HFFc6 (cell line): ENCODE measurements at regions not wholly inside any gene's neighbourhood (a gene's known extent, or its start where the extent isn't known, plus 50 kb on each side); places are given as distances from the start of the nearest gene placed in this dataset.

Source experiments
- DNase-seq: peaks from one replicate; pipeline ENCODE4 v3.0.0-alpha.2; 2018
- H3K27ac Mint-ChIP-seq: 2 replicates; pipeline ENCODE4 v1.8.0; 2020; ENCODE audit warnings: mild to moderate bottlenecking, mixed read lengths
- H3K27me3 Mint-ChIP-seq: 2 replicates; pipeline ENCODE4 v1.8.0; 2021; ENCODE audit warnings: mild to moderate bottlenecking, moderate library complexity, mixed read lengths; ENCODE audit not compliant: insufficient read depth
- H3K36me3 Mint-ChIP-seq: 2 replicates; pipeline ENCODE4 v1.8.0; 2021; ENCODE audit warnings: low read depth, mixed read lengths
- H3K4me1 Mint-ChIP-seq: 2 replicates; pipeline ENCODE4 v1.8.0; 2020; ENCODE audit warnings: low read depth, mixed read lengths
- H3K4me3 Mint-ChIP-seq: 2 replicates; pipeline ENCODE4 v1.8.0; 2020; ENCODE audit warnings: mild to moderate bottlenecking, moderate library complexity, mixed read lengths
- H3K9me3 Mint-ChIP-seq: 2 replicates; pipeline ENCODE4 v1.8.0; 2020; ENCODE audit warnings: mild to moderate bottlenecking, mixed read lengths
- CTCF ChIP-seq: fragments of 200-600 bp; sonication (generic); IDR thresholded peaks from 2 replicates; pipeline ENCODE4 v1.5.0; 2021; ENCODE audit warnings: antibody characterized with exemption, mild to moderate bottlenecking

DNA sequence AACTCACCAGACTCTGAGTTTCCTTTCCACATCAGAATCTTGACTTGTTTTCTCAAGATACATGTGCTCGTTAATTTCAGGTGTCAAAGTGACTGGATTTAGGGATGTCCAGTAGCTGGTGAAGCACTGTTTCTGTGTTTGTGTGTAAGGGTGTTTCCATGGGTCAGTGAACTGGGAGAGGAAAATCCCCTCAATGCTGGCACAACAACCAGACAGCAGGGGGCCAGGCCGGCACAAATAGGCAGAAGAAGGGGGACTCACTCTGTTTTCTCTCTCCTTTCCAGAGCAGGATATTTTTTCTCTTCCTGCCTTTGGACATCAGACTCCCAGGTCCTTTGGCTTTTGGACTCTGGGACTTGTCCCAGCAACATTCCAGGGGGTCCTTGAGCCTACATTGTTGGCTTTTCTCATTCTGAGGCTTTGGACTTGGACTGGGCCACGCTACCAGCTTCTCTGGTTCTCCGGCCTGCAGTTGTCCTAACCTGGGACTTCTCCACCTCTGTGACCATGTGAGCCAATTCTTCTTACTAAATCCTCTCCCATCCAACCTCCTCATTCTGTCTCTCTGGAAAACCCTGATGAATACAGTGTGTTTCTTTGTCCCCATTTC is 144.0 kb downstream of the CAAP1 start:
- H3K27me3 Mint-ChIP-seq = peaks cover 8% of the 10 kb centered on the region; the same call in 1 of the 2 replicates
- H3K4me3 Mint-ChIP-seq = no peak overlapping the region
- H3K4me1 Mint-ChIP-seq = peaks cover 8% of the 10 kb centered on the region
- no peak; the same call in 1 of the 2 replicates for TF ChIP-seq CTCF
- H3K36me3 Mint-ChIP-seq = no peaks in the 10 kb centered on the region
- H3K9me3 Mint-ChIP-seq = no peaks in the 10 kb centered on the region
- DNase-seq = no peak
- no peak overlapping the region for H3K27ac Mint-ChIP-seq

- H3K4me3 Mint-ChIP-seq = no peak overlapping the region
- no peak for TF ChIP-seq CTCF
- no peaks in the 10 kb centered on the region for H3K9me3 Mint-ChIP-seq
- no peak for DNase-seq
- peaks cover 8% of the 10 kb centered on the region for H3K4me1 Mint-ChIP-seq
- no peak overlapping the region for H3K27ac Mint-ChIP-seq
- peaks cover 5% of the 10 kb centered on the region; the same call in 1 of the 2 replicates for H3K27me3 Mint-ChIP-seq
- H3K36me3 Mint-ChIP-seq = no peaks in the 10 kb centered on the region
These were observed 145.0 kb downstream of the CAAP1 start for GRCh38 chr9:26747611-26748010.

DNA sequence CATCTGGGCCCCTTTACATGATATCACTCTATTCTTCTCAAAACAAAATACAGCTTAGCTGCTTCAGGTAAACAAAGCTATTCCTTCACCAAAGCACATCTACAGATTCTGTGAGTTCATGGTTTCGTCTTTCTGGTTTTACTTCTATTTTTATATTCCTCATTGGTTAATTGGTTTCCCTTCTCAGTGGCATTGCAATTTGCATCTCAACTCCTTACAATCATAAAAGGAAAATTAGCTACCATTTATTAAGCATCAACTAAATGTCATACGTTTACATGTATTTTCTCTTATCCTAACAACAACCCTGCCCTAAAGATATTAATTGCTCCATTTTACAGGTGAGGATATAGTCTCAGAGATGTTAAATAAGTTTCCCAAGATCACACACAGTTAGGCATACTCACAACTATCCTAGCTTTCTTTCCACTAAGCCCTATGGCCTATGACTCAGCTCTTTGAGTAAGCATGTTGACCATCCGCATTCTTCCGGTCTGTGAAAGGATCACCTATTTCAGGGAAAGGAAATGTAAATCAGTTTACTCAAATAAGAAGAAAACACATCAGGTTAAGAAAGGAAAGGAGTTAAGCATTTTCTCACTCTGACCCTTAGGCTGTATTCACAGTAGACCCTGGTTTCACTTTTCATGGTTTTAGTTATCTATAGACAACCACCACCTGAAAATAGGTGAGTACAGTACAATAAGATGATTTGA is 146.1 kb downstream of the CAAP1 start:
- Mint-ChIP-seq H3K27ac (no peak overlapping the region), H3K27me3 (peaks cover 4% of the 10 kb centered on the region; the same call in 1 of the 2 replicates), H3K36me3 (no peaks in the 10 kb centered on the region), H3K4me3 (no peak overlapping the region), H3K9me3 (no peaks in the 10 kb centered on the region), H3K4me1 (peaks cover 8% of the 10 kb centered on the region)
- TF ChIP-seq CTCF = no peak
- DNase-seq = peak; percentile 1

- Mint-ChIP-seq H3K4me3 (no peak overlapping the region), H3K36me3 (no peaks in the 10 kb centered on the region), H3K27me3 (peaks cover 8% of the 10 kb centered on the region; the same call in 1 of the 2 replicates), H3K4me1 (peaks cover 8% of the 10 kb centered on the region), H3K27ac (no peak overlapping the region), H3K9me3 (no peaks in the 10 kb centered on the region)
- no peak for TF ChIP-seq CTCF
- DNase-seq = no peak
These were observed 147.5 kb downstream of the CAAP1 start for GRCh38 chr9:26745111-26745510.

DNA sequence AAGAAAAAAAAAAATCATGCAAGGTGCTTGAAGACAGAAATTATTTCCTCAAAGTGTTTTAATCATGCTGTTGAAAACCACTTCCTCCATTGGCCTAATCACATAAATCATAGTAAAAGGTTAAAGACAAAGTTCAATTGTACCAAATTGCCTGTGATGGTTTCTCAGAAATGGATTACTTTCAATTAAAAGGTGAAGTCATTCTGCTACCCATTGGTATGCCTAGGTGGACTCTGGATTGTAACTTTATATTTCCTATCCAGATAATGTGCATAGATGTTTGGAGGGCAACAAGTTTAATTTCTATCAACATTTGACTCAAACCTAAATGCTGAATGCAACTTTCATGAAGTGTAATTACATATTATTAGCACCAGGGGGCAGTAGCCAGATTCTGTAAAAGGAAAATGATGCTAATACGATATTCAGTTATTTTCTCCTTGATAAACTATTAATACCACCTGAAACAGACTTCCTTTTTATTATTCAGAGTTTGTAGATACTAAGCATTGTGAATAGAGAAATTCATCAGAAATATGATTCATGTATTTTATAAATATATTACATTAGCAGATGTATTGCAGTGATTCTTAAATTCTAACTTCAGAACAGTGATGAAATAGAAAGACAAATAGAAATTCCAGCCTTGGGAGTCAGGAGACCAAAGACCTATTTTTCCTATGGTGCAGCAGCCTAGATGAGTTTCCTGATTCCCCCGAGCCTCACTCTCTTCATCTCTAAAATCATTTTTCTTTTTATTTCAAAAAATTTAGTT is 148.2 kb downstream of the CAAP1 start:
- DNase-seq = peak; percentile 4
- Mint-ChIP-seq H3K27ac (no peak overlapping the region), H3K9me3 (no peaks in the 10 kb centered on the region), H3K27me3 (peaks cover 8% of the 10 kb centered on the region), H3K4me3 (no peak overlapping the region), H3K4me1 (peaks cover 8% of the 10 kb centered on the region), H3K36me3 (no peaks in the 10 kb centered on the region)
- peak; percentile 94 for TF ChIP-seq CTCF
